ENCODE measurements at regions not wholly inside any gene's neighbourhood (a gene's known extent, or its start where the extent isn't known, plus 50 kb on each side); places are given as distances from the start of the nearest gene placed in this dataset.

DNA sequence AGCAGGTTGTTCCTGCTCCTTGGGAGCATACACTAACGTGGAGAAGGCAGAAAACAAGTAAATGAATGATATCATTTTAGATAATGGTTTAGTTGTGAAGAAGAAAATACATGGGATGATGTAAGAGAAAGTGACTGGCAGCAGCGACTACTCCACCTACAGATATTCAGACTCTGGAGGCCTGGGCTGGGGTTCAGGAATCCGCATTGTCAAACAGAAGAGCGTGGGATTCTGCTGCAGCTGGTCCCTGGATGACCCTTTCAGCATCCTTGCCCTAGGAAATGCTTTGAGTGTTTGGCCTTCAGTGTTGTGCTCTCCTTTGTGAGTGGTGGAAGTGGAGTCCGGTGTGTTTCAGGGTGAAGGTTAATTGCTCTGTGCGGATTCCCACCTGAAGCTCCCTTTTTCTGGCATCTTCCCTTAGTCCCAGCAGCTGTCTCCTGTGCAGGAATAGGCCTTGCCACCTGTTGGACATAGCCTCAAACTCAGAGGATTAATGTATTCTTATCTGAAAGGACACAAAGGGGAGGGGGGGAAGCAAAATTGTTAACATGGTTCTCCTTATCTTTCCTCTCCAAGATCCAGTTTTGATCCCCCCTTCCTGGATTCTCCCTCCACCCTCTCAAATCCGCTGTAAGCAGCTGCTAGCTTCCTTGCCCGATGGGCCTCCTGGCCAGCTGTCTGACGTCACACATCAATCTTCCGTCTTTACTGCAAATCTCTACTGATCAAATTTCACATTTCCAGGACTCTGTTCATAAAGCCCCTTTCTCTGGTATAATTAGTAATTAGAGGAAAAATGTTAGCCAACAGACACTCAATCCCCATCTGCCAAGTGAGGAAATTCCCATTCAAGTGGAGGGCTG lies 68.3 kb upstream of the SPAG17 start:
- ATAC-seq = no peak
- no peaks in the 10 kb centered on the region for H3K9me3 ChIP-seq (ENCODE audit: control insufficient read depth, insufficient read depth, low read length)
- no peaks in the 10 kb centered on the region for H3K4me1 Mint-ChIP-seq
- peaks cover 0 to 2% of the 10 kb centered on the region in 2 donors for H3K9me3 Mint-ChIP-seq
- H3K36me3 Mint-ChIP-seq = no peaks in the 10 kb centered on the region
- no peak overlapping the region for H3K27ac ChIP-seq (ENCODE audit: low read length)
- no peaks in the 10 kb centered on the region for H3K27me3 ChIP-seq (ENCODE audit: control insufficient read depth, insufficient read depth, low read length)
- TF ChIP-seq, protein P1, sequence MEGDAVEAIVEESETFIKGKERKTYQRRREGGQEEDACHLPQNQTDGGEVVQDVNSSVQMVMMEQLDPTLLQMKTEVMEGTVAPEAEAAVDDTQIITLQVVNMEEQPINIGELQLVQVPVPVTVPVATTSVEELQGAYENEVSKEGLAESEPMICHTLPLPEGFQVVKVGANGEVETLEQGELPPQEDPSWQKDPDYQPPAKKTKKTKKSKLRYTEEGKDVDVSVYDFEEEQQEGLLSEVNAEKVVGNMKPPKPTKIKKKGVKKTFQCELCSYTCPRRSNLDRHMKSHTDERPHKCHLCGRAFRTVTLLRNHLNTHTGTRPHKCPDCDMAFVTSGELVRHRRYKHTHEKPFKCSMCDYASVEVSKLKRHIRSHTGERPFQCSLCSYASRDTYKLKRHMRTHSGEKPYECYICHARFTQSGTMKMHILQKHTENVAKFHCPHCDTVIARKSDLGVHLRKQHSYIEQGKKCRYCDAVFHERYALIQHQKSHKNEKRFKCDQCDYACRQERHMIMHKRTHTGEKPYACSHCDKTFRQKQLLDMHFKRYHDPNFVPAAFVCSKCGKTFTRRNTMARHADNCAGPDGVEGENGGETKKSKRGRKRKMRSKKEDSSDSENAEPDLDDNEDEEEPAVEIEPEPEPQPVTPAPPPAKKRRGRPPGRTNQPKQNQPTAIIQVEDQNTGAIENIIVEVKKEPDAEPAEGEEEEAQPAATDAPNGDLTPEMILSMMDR (IDR thresholded peaks at IDR 0.05) = no peak
- intact Hi-C loops (cut with micrococcal nuclease) = no loop called here
- H3K27me3 Mint-ChIP-seq (ENCODE audit: low read depth in 2 of 2) = no peaks in the 10 kb centered on the region
- no peaks in the 10 kb centered on the region for H3K4me1 ChIP-seq (ENCODE audit: control insufficient read depth, insufficient read depth, low read length)
- H3K4me3 Mint-ChIP-seq = no peak overlapping the region
- no peak overlapping the region for H3K27ac Mint-ChIP-seq
- DNase-seq = no peak
- no peaks in the 10 kb centered on the region for H3K36me3 ChIP-seq (ENCODE audit: control insufficient read depth, insufficient read depth, low read length)
- H3K4me3 ChIP-seq (ENCODE audit: low read length) = no peak overlapping the region
- 79% methylated on average over 9 of the region's 10 CpGs for WGBS (ENCODE audit: insufficient coverage)

DNA sequence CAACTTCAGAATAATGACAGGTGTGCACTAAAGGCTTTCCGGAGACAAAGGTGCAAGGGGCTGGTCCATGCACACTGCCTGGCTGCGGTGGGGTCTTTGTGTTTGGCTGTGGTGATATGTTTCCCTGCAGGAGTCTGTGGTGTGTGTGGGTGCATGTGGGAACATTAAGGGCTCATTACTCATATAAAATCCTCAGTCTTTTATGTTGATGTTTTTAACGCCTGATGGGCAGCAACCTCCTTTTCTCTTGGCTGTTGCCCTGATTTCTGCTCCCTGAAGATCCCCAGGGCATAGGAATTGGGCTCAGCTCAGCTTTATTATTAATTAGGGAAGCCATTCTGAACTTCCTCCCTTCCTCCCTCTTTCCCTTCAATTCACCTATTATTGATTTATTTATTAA lies 67.6 kb upstream of the SPAG17 start:
- no peaks in the 10 kb centered on the region for H3K4me1 Mint-ChIP-seq
- Histone ChIP-seq H3K36me3 (ENCODE audit: control insufficient read depth, insufficient read depth, low read length) (no peaks in the 10 kb centered on the region), H3K4me3 (ENCODE audit: low read length) (no peak overlapping the region), H3K9me3 (ENCODE audit: control insufficient read depth, insufficient read depth, low read length) (no peaks in the 10 kb centered on the region), H3K27me3 (ENCODE audit: control insufficient read depth, insufficient read depth, low read length) (no peaks in the 10 kb centered on the region), H3K27ac (ENCODE audit: low read length) (no peak overlapping the region), H3K4me1 (ENCODE audit: control insufficient read depth, insufficient read depth, low read length) (no peaks in the 10 kb centered on the region)
- H3K27ac Mint-ChIP-seq = no peak overlapping the region
- ATAC-seq (no peak), DNase-seq (no peak)
- H3K4me3 Mint-ChIP-seq = no peak overlapping the region
- no peaks in the 10 kb centered on the region for H3K36me3 Mint-ChIP-seq
- WGBS (ENCODE audit: insufficient coverage) = 96% methylated on average over 2 of the region's 3 CpGs
- intact Hi-C loops (cut with micrococcal nuclease) = no loop called here
- TF ChIP-seq, protein P1 (IDR thresholded peaks at IDR 0.05) = no peak
- H3K9me3 Mint-ChIP-seq = peaks cover 0 to 1% of the 10 kb centered on the region in 2 donors
- no peaks in the 10 kb centered on the region for H3K27me3 Mint-ChIP-seq (ENCODE audit: low read depth in 2 of 2)

DNA sequence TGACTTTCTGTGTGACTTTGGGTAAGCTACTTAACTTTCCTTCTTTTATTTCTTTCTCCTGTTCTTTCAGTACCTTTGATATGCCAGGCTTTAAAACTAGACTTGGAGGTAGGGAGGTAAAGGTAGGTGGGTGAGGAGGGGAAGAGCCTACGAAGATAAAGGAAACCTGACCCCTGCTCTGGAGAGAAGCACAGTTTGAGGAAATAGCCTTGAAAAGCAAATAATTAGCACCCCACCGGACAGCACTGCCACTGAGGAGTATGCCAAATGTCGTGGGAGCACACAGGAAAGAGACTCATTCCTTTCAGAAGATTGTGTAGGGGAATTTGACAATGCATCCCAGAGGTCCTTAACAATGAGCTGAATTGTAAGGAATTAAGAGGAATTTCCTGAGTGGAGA lies 65.2 kb upstream of the SPAG17 start:
- 66% methylated on average over 3 of the region's 3 CpGs for WGBS (ENCODE audit: insufficient coverage)

More for the DNA sequence above, 65.2 kb upstream of the SPAG17 start:
- no peak overlapping the region for H3K4me3 ChIP-seq (ENCODE audit: low read length)
- no peaks in the 10 kb centered on the region for H3K36me3 ChIP-seq (ENCODE audit: control insufficient read depth, insufficient read depth, low read length)
- peaks cover 0 to 2% of the 10 kb centered on the region in 2 donors for H3K9me3 Mint-ChIP-seq
- intact Hi-C loops (cut with micrococcal nuclease) = no loop called here
- no peaks in the 10 kb centered on the region for H3K27me3 ChIP-seq (ENCODE audit: control insufficient read depth, insufficient read depth, low read length)
- H3K27me3 Mint-ChIP-seq (ENCODE audit: low read depth in 2 of 2) = no peaks in the 10 kb centered on the region
- ATAC-seq (no peak), DNase-seq (no peak)
- no peak overlapping the region for H3K27ac ChIP-seq (ENCODE audit: low read length)
- no peak overlapping the region for H3K4me3 Mint-ChIP-seq
- TF ChIP-seq, protein P1 (IDR thresholded peaks at IDR 0.05) = no peak
- H3K4me1 ChIP-seq (ENCODE audit: control insufficient read depth, insufficient read depth, low read length) = no peaks in the 10 kb centered on the region
- H3K4me1 Mint-ChIP-seq = no peaks in the 10 kb centered on the region
- no peak overlapping the region for H3K27ac Mint-ChIP-seq
- H3K36me3 Mint-ChIP-seq = no peaks in the 10 kb centered on the region
- no peaks in the 10 kb centered on the region for H3K9me3 ChIP-seq (ENCODE audit: control insufficient read depth, insufficient read depth, low read length)

Measured in natural killer cell (primary cell).